ENCODE measurements at regions not wholly inside any gene's neighbourhood (a gene's known extent, or its start where the extent isn't known, plus 50 kb on each side); places are given as distances from the start of the nearest gene placed in this dataset.

- DNase-seq (ENCODE audit: low spot score): no peak
- H3K27ac ChIP-seq: no peak overlapping the region
- no peak overlapping the region for H3K4me3 ChIP-seq
- H2AFZ ChIP-seq: no peak overlapping the region
- WGBS (ENCODE audit: low lambda C conversion rate, missing lambda C conversion rate): 57% methylated on average over 2 of the region's 2 CpGs
- TF ChIP-seq CTCF (IDR thresholded peaks at IDR 0.05; ENCODE audit: poor library complexity) (no peak), EZH2phosphoT487 (IDR thresholded peaks at IDR 0.05; ENCODE audit: low read depth, severe bottlenecking, unreplicated experiment) (no peak), EZH2 (IDR thresholded peaks at IDR 0.05; ENCODE audit: borderline replicate concordance) (no peak)
- H3K36me3 ChIP-seq (replicated peaks; ENCODE audit: insufficient read depth, low read depth): no peaks in the 10 kb centered on the region
- no peaks in the 10 kb centered on the region for H3K9me3 ChIP-seq (ENCODE audit: low read depth)
- H3K79me2 ChIP-seq: no peaks in the 10 kb centered on the region
- H3K9me2 ChIP-seq (replicated peaks; ENCODE audit: insufficient read depth): no peaks in the 10 kb centered on the region
- H3K27me3 ChIP-seq: no peaks in the 10 kb centered on the region
- H3K4me1 ChIP-seq (ENCODE audit: insufficient read depth): no peaks in the 10 kb centered on the region
- H3K4me2 ChIP-seq: no peak overlapping the region
- no peaks in the 10 kb centered on the region for H4K20me1 ChIP-seq (ENCODE audit: insufficient read depth, poor library complexity, severe bottlenecking)
Observed at GRCh38 chr7:84813376-84813775, 373.5 kb downstream of the SEMA3D start.

- no peaks in the 10 kb centered on the region for H3K9me2 ChIP-seq (replicated peaks; ENCODE audit: insufficient read depth)
- H3K4me3 ChIP-seq: no peak overlapping the region
- no peak for TF ChIP-seq EZH2 (IDR thresholded peaks at IDR 0.05; ENCODE audit: borderline replicate concordance)
- TF ChIP-seq EZH2phosphoT487 (IDR thresholded peaks at IDR 0.05; ENCODE audit: low read depth, severe bottlenecking, unreplicated experiment): no peak
- no peak for TF ChIP-seq CTCF (IDR thresholded peaks at IDR 0.05; ENCODE audit: poor library complexity)
- no peak for DNase-seq (ENCODE audit: low spot score)
- no peak overlapping the region for H3K27ac ChIP-seq
- H3K4me2 ChIP-seq: no peak overlapping the region
- 88% methylated on average over 2 of the region's 2 CpGs for WGBS (ENCODE audit: low lambda C conversion rate, missing lambda C conversion rate)
- no peaks in the 10 kb centered on the region for H3K4me1 ChIP-seq (ENCODE audit: insufficient read depth)
- H4K20me1 ChIP-seq (ENCODE audit: insufficient read depth, poor library complexity, severe bottlenecking): no peaks in the 10 kb centered on the region
- H3K36me3 ChIP-seq (replicated peaks; ENCODE audit: insufficient read depth, low read depth): no peaks in the 10 kb centered on the region
- no peaks in the 10 kb centered on the region for H3K79me2 ChIP-seq
- no peaks in the 10 kb centered on the region for H3K9me3 ChIP-seq (ENCODE audit: low read depth)
- H2AFZ ChIP-seq: no peak overlapping the region
- H3K27me3 ChIP-seq: no peaks in the 10 kb centered on the region
Observed at GRCh38 chr7:84812021-84812420, 374.8 kb downstream of the SEMA3D start.

GRCh38 chr7:84811362-84811761 is 375.5 kb downstream of the SEMA3D start:
- Histone ChIP-seq H3K4me1 (ENCODE audit: insufficient read depth) (no peaks in the 10 kb centered on the region), H4K20me1 (ENCODE audit: insufficient read depth, poor library complexity, severe bottlenecking) (no peaks in the 10 kb centered on the region), H3K36me3 (replicated peaks; ENCODE audit: insufficient read depth, low read depth) (no peaks in the 10 kb centered on the region), H3K9me2 (replicated peaks; ENCODE audit: insufficient read depth) (no peaks in the 10 kb centered on the region), H3K79me2 (no peaks in the 10 kb centered on the region), H3K27me3 (no peaks in the 10 kb centered on the region), H3K4me3 (no peak overlapping the region), H3K27ac (no peak overlapping the region), H3K4me2 (no peak overlapping the region), H2AFZ (no peak overlapping the region), H3K9me3 (ENCODE audit: low read depth) (no peaks in the 10 kb centered on the region)
- TF ChIP-seq CTCF (IDR thresholded peaks at IDR 0.05; ENCODE audit: poor library complexity): no peak
- no peak for TF ChIP-seq EZH2 (IDR thresholded peaks at IDR 0.05; ENCODE audit: borderline replicate concordance)
- no peak for TF ChIP-seq EZH2phosphoT487 (IDR thresholded peaks at IDR 0.05; ENCODE audit: low read depth, severe bottlenecking, unreplicated experiment)
- WGBS (ENCODE audit: low lambda C conversion rate, missing lambda C conversion rate): 38% methylated on average over 1 of the region's 1 CpG
- DNase-seq (ENCODE audit: low spot score): no peak

- 82% methylated on average over 1 of the region's 1 CpG for WGBS (ENCODE audit: low lambda C conversion rate, missing lambda C conversion rate)
- no peaks in the 10 kb centered on the region for H3K9me2 ChIP-seq (replicated peaks; ENCODE audit: insufficient read depth)
- no peak overlapping the region for H3K4me3 ChIP-seq
- no peaks in the 10 kb centered on the region for H3K9me3 ChIP-seq (ENCODE audit: low read depth)
- H3K27ac ChIP-seq: no peak overlapping the region
- TF ChIP-seq CTCF (IDR thresholded peaks at IDR 0.05; ENCODE audit: poor library complexity) (no peak), EZH2phosphoT487 (IDR thresholded peaks at IDR 0.05; ENCODE audit: low read depth, severe bottlenecking, unreplicated experiment) (no peak), EZH2 (IDR thresholded peaks at IDR 0.05; ENCODE audit: borderline replicate concordance) (no peak)
- H3K27me3 ChIP-seq: no peaks in the 10 kb centered on the region
- DNase-seq (ENCODE audit: low spot score): no peak
- H3K36me3 ChIP-seq (replicated peaks; ENCODE audit: insufficient read depth, low read depth): no peaks in the 10 kb centered on the region
- no peak overlapping the region for H3K4me2 ChIP-seq
- H3K4me1 ChIP-seq (ENCODE audit: insufficient read depth): no peaks in the 10 kb centered on the region
- H4K20me1 ChIP-seq (ENCODE audit: insufficient read depth, poor library complexity, severe bottlenecking): no peaks in the 10 kb centered on the region
- no peaks in the 10 kb centered on the region for H3K79me2 ChIP-seq
- H2AFZ ChIP-seq: no peak overlapping the region
Observed at GRCh38 chr7:84809877-84810276, 377.0 kb downstream of the SEMA3D start.
